ENCODE measurements at regions not wholly inside any gene's neighbourhood (a gene's known extent, or its start where the extent isn't known, plus 50 kb on each side); places are given as distances from the start of the nearest gene placed in this dataset.
"Not testable (repeated sequence)": the region's sequence is repeated elsewhere in the genome, so short reads cannot be mapped to it uniquely, and the experiment has no call there.

DNA sequence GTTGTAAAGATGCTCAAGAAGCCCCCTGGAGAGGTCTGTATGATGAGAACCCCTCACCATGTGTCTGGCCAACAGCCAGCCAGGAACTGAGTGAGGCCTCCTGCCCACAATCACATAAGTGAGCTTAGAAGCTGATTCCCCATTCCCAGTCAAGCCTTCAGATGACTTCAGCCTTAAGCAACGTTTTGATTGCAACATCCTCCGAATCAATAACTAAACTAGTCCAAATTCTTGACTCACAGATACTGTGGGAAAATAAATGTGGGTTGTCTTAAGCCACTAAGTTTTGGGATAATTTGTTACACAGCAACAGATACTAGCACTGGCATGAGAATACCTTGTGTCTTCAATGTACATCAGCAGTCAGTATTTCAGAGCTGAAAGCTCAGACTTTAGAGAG lies 54.5 kb upstream of the HS3ST4 start:
- DNase-seq (ENCODE audit: low read depth): no peak

GRCh38 chr16:25636662-25637061 lies 55.1 kb upstream of the HS3ST4 start:
- no peak for DNase-seq (ENCODE audit: low read depth)

DNA sequence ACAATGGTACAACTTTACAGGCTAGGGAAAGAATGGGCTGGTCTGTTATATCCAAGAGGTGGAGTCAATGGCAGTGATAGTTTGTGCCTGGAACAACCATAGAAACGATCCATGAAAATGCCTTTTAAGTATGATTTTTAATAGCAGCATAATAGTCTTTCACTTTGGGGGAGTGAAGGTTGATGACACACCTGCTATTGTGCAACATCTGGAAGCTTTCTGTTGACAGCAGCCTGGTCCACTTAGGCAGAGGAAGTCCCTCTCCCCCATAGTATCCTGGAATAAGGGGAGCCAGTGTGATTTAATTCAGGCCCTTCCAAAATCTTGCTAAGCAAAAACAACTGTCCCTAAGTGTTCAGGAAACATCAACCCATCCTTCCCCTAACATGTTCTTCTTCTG lies 56.3 kb upstream of the HS3ST4 start:
- no peak for DNase-seq (ENCODE audit: low read depth)

GRCh38 chr16:25633549-25633948 lies 58.2 kb upstream of the HS3ST4 start:
- DNase-seq (ENCODE audit: low read depth): peak; percentile 70

DNA sequence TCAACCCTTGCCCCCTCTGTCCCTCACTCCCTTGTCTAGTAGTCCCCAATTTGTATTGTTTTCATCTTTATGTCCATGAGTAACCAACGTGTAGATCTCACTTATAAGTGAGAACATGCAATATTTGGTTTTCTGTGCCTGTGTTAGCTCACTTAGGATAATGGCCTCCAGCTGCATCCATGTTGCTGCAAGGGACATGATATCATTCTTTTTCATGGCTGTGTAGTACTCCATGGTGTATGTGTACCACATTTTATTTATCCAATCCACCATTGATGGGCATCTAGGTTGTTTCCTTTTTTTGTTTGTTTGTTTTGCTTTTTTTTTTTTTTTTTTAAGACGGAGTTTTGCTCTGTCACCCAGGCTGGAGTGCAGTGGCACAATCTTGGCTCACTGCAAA lies 63.0 kb upstream of the HS3ST4 start:
- no peak for DNase-seq (ENCODE audit: low read depth)

DNA sequence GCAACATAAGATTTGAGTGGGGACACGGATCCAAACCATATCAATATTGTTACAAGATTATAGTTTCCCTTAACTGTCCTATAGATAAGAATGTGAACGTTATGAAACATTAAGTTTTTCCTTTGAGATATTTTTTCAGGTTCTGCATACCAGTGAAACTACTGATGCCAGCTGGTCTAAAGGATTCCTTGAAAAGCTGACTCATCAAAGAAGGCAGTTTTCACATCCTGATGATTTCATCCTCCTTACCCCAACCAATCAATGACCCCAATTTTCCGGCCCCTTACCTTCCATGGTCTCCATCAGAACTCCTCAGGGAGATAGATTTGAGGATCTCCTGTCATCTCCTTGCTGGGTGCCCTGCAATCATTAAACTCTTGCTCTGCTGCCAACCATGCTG lies 64.1 kb upstream of the HS3ST4 start:
- no peak for DNase-seq (ENCODE audit: low read depth)

- peak; percentile 22 for DNase-seq (ENCODE audit: low read depth)
These were observed 65.6 kb upstream of the HS3ST4 start for GRCh38 chr16:25626172-25626571.

DNA sequence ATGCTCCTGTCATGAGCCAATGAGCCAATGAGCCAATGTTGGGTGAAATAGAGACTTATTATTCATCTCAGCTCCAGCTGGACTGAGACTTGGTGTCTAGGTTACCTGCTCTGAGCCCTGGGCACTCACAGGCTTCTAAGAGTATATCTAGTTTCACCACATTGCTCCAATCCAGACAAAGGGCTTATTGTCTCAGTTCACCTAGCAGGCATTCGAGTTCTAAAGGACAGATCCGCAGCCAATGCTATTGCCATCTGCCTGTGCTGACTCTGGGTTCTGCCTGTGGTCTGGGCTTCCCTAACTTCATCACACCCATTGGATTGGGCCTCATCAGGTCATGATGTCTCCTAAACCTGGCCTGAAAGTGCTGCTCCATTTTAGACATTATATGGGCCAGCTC lies 66.1 kb upstream of the HS3ST4 start:
- no peak for DNase-seq (ENCODE audit: low read depth)

- DNase-seq (ENCODE audit: low read depth): no peak
These were observed 77.0 kb upstream of the HS3ST4 start for GRCh38 chr16:25614716-25615265.

DNA sequence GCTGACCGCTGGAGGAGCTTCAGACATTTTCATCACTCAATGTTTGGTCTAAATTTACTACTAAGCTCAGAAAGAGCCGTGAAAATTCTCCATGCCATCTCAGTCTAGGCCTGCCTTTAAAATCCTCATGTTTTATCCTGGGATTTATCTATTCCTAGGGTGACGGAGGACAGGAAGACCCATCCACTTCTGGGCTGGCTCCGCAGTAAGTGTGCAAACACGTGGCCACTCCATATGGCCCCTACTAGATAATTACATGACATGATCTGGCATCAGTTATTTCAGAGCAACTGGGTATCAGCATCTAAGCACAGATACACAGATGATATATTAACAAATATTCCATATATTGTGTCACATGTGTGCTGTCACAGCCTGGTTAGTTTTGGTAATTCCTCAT lies 77.8 kb upstream of the HS3ST4 start:
- DNase-seq (ENCODE audit: low read depth): no peak

DNA sequence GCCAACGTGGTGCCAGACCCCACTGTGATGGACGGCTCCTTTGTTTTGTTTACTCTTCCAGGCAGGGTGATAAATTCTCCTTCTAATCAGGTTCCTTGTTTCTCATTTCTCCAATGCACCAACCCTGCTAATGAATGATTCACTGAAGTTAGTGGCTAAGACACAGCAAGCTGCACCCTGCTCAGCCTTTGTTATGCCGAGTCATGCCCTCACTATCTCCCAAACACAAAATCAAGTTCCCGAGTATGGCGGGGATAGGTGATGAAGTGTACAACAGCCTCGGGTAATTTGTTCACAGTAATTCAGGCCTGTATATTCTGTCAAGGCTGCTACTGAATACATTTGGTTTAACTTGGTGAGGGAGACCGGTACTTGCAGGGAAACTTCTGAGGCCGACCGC lies 83.8 kb upstream of the HS3ST4 start:
- no peak for DNase-seq (ENCODE audit: low read depth)

DNA sequence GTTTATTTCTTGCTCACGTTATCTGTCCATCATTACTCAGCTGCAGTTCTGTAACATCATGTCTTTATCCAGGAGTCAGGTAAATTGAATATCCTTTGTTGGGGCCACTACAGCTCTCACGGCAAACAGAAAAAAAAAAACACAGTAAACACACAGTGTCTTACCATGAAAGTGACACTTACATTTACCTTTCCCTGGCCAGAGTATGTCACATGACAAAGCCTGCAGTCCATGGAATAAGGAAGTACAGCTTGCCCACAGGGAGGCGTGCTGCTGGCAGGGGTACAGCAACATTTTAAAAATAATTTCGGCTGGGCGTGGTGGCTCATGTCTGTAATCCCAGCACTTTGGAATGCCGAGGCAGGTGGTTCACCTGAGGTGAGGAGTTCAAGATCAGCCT lies 85.7 kb upstream of the HS3ST4 start:
- DNase-seq (ENCODE audit: low read depth): no peak

DNA sequence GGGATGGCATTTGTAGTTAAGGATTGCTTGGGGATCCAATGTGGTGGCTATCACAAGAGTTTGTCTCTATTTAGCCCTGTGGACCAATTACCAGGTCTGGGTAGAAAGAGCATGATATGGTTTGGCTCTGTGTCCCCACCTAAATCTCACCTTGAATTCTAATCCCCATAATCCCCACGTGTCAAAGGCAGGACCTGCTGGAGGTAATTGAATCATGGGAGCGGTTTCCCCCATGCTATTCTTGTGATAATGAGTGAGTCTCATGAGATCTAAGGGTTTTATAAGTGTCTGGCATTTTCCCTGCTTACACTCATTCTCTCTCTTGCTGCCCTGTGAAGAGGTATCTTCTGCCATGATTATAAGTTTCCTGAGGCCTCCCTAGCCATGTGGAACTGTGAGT lies 86.4 kb upstream of the HS3ST4 start:
- no peak for DNase-seq (ENCODE audit: low read depth)

DNA sequence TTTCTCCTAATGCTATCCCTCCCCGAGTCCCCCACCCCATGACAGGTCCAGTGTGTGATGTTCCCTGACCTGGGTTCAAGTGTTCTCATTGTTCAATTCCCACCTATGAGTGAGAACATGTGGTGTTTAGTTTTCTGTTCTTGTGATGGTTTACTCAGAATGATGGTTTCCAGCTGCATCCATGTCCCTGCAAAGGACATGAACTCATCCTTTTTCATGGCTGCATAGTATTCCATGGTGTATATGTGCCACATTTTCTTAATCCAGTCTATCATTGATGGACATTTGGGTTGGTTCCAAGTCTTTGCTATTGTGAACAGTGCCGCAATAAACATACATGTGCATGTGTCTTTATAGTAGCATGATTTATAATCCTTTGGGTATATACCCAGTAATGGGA lies 90.5 kb upstream of the HS3ST4 start:
- not testable (repeated sequence) for DNase-seq (ENCODE audit: low read depth)

GRCh38 chr16:25596194-25596593 lies 95.6 kb upstream of the HS3ST4 start:
- no peak for DNase-seq (ENCODE audit: low read depth)

DNA sequence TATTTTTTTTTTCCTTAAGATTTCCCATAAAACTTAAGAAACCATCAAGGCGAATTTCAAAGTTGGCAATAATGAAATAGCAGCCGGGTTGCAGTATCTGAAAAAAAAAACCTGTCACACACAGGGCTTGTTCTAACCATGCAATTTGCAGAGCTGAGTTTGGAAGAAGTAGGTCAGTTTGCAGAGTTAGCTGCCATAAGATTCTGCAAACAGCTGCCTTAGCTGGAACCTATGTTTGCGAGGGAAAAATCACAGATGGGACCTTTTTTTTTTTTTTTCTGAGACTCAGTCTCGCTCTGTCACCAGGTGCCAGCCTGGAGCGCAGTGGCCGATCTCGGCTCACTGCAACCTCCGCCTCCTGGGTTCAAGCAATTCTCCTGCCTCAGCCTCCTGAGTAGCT lies 98.5 kb upstream of the HS3ST4 start:
- DNase-seq (ENCODE audit: low read depth): no peak

GRCh38 chr16:25587783-25588182 lies 104.0 kb upstream of the HS3ST4 start:
- DNase-seq (ENCODE audit: low read depth): no peak

GRCh38 chr16:25586826-25587225 lies 104.9 kb upstream of the HS3ST4 start:
- DNase-seq (ENCODE audit: low read depth): no peak

DNA sequence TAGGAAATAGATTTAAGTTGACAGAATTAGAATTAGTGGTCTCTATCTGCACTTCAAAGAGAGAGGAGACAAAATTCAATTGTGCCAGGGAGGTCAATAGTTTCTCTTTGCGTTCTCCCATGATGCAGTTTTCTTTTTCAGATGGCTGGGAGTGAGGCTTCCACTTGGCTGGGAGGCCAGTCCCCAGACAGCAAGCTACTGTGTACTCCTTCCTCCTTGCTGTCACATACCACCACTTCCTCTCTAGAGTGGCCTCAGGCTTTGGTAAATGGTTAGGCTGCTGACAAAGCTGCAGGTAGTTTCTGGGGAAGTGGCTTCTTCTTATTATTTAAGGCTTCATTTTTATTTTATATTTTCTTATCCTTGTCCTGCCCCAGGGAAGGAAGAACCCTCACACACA lies 106.2 kb upstream of the HS3ST4 start:
- DNase-seq (ENCODE audit: low read depth): no peak

- DNase-seq (ENCODE audit: low read depth): no peak
These were observed 111.7 kb upstream of the HS3ST4 start for GRCh38 chr16:25580041-25580440.

DNA sequence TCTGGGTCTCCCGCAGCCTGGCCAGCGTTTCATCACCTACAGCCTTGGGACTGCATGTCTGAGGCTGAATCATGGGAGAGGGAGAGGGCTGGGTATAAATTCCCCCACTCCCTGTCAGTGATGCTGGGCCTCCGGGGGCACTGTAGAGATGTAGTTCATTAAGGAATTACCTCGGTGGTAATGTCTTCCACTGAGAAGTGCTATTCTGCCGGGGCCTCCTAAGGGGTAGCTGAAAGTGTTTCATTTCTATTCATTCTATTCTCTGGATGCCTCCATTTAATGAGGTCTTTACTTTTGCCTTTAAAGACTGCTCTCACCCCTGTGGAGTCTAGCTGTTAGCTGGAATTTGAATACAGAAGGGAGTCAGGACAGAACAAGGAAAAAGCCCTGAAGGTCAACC lies 116.4 kb upstream of the HS3ST4 start:
- DNase-seq (ENCODE audit: low read depth): no peak

GRCh38 chr16:25571712-25572111 lies 120.0 kb upstream of the HS3ST4 start:
- DNase-seq (ENCODE audit: low read depth): no peak

DNA sequence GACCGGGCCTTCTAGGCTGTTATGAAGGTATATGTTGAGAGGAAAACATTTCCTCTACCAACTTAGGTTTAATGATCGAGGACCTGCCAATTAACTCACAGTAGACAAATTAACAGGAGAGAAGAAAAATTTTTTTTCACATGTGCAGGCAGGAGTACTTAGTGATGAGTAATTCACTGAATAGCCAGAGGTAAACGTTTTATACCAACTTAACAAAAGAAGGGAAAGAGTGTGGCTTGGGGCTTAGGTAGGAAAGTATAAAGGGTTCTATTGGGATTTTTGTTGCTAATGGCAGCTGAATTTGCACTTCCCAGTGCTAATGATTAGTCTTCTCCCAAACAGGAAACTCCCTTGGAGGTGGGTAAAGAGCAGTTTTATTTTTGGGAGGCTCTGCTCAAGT lies 121.6 kb upstream of the HS3ST4 start:
- DNase-seq (ENCODE audit: low read depth): no peak

GRCh38 chr16:25568991-25569390 lies 122.8 kb upstream of the HS3ST4 start:
- no peak for DNase-seq (ENCODE audit: low read depth)

- no peak for DNase-seq (ENCODE audit: low read depth)
These were observed 125.6 kb upstream of the HS3ST4 start for GRCh38 chr16:25566183-25566582.

Measured in M059J (cell line).